Mammary epithelial cell (primary cell): ENCODE measurements at regions not wholly inside any gene's neighbourhood (a gene's known extent, or its start where the extent isn't known, plus 50 kb on each side); places are given as distances from the start of the nearest gene placed in this dataset.

ENCODE experiments used
- EZH2 ChIP-seq: IDR thresholded peaks from 2 replicates; pipeline ENCODE4 v1.6.1; 2012; ENCODE audit warnings: low read length, inconsistent platforms, borderline replicate concordance
- TF ChIP-seq, protein P1 (sequence below), 2 donors: IDR thresholded peaks in 1 of 2; conservative IDR thresholded peaks in 1 of 2; 2 replicates each; pipeline ENCODE4 v1.5.1; 2011 to 2012; ENCODE audit warnings: inconsistent platforms in 2 of 2, low read length in 2 of 2, mild to moderate bottlenecking in 2 of 2, control low read depth in 1 of 2, low read depth in 1 of 2; ENCODE audit not compliant: insufficient read depth in 1 of 2; ENCODE audit errors: extremely low read depth in 1 of 2

DNA sequence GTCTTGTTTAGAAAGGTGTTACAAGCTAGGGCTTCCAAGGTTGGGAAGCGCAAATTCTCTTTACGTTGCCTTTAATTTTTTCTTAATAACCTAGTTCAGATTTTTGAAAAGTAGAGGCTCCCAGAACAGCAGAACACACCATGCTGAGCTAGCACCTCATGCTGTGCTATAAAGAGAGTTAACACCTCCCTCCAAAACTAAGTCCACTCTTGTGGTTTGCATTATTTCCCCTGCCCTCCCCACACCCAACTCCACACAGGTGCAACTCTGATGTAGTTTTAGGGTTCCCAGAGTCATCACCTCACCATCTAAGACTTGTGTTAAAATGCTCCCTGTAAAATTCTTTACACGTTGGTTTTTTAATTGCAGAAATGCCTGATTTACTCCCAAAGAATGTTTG is 459.4 kb upstream of the JARID2 start:
- TF ChIP-seq, protein P1, sequence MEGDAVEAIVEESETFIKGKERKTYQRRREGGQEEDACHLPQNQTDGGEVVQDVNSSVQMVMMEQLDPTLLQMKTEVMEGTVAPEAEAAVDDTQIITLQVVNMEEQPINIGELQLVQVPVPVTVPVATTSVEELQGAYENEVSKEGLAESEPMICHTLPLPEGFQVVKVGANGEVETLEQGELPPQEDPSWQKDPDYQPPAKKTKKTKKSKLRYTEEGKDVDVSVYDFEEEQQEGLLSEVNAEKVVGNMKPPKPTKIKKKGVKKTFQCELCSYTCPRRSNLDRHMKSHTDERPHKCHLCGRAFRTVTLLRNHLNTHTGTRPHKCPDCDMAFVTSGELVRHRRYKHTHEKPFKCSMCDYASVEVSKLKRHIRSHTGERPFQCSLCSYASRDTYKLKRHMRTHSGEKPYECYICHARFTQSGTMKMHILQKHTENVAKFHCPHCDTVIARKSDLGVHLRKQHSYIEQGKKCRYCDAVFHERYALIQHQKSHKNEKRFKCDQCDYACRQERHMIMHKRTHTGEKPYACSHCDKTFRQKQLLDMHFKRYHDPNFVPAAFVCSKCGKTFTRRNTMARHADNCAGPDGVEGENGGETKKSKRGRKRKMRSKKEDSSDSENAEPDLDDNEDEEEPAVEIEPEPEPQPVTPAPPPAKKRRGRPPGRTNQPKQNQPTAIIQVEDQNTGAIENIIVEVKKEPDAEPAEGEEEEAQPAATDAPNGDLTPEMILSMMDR (conservative IDR thresholded peaks at IDR 0.05 in 1 of 2, IDR thresholded peaks at IDR 0.05 in 1 of 2; ENCODE audit: extremely low read depth in 1 of 2, insufficient read depth in 1 of 2, low read depth in 1 of 2, low read length in 2 of 2), result no peak
- TF ChIP-seq EZH2, result no peak
